ENCODE measurements at regions not wholly inside any gene's neighbourhood (a gene's known extent, or its start where the extent isn't known, plus 50 kb on each side); places are given as distances from the start of the nearest gene placed in this dataset.

GRCh38 chr13:44755872-44756271 is 179.7 kb upstream of the TSC22D1 start:
- POLR2A ChIA-PET (ENCODE audit: unreplicated experiment), result no interaction called here
- no peaks in the 10 kb centered on the region for H4K20me1 ChIP-seq (ENCODE audit: insufficient read depth)
- no peaks in the 10 kb centered on the region for H3K79me2 ChIP-seq (ENCODE audit: low read depth)
- DNase-seq, result peak in 1 of 2 experiments; percentile 67
- H3K27me3 ChIP-seq (ENCODE audit: insufficient read depth, low read depth), result no peaks in the 10 kb centered on the region
- H3K4me2 ChIP-seq, result peak overlapping the region; percentile 55
- H3K36me3 ChIP-seq (ENCODE audit: low read depth), result no peaks in the 10 kb centered on the region
- H3F3A ChIP-seq (ENCODE audit: insufficient read depth, low read depth), result peaks cover 55% of the 10 kb centered on the region
- CTCF ChIA-PET, result no interaction called here
- H3K4me3 ChIP-seq, result no peak overlapping the region; the same call in 1 of the 2 replicates
- TF ChIP-seq CTCF (conservative IDR thresholded peaks at IDR 0.05) (no peak), EZH2 (IDR thresholded peaks at IDR 0.05; ENCODE audit: low read depth) (no peak)
- intact Hi-C loops (cut with micrococcal nuclease; ENCODE audit: unreplicated experiment), result loop anchor here (5.0 kb wide), 2 partner anchors 161 to 176 kb away; no protein-coding TSS in a partner anchor
- H3K4me1 ChIP-seq (replicated peaks; ENCODE audit: insufficient read depth), result peaks cover 60% of the 10 kb centered on the region
- peak overlapping the region; percentile 10; the same call in 1 of the 2 replicates for H2AFZ ChIP-seq
- BruUV-seq (replicated peaks), result no TSS peak
- peak overlapping the region; percentile 98 for H3K27ac ChIP-seq
- no peaks in the 10 kb centered on the region for H3K9me2 ChIP-seq (ENCODE audit: insufficient read depth)
- peaks cover 8% of the 10 kb centered on the region; the same call in 1 of the 2 replicates for H3K9me3 ChIP-seq (ENCODE audit: insufficient read depth, low read depth)

- Histone ChIP-seq H3K79me2 (ENCODE audit: low read depth) (no peaks in the 10 kb centered on the region), H3K36me3 (ENCODE audit: low read depth) (no peaks in the 10 kb centered on the region), H3K9me3 (ENCODE audit: insufficient read depth, low read depth) (peaks cover 14% of the 10 kb centered on the region; the same call in 1 of the 2 replicates), H3K27me3 (ENCODE audit: insufficient read depth, low read depth) (no peaks in the 10 kb centered on the region), H3K9me2 (ENCODE audit: insufficient read depth) (no peaks in the 10 kb centered on the region), H3F3A (ENCODE audit: insufficient read depth, low read depth) (peaks cover 27% of the 10 kb centered on the region; the same call in 1 of the 2 replicates), H3K27ac (no peak overlapping the region), H3K4me1 (replicated peaks; ENCODE audit: insufficient read depth) (peaks cover 37% of the 10 kb centered on the region), H2AFZ (no peak overlapping the region), H4K20me1 (ENCODE audit: insufficient read depth) (no peaks in the 10 kb centered on the region), H3K4me3 (no peak overlapping the region), H3K4me2 (no peak overlapping the region)
- ChIA-PET CTCF (interaction anchor here (0.6 kb wide), 1 partner anchor 48 kb away, joined by 10 read pairs; no protein-coding TSS in a partner anchor), POLR2A (ENCODE audit: unreplicated experiment) (no interaction called here)
- TF ChIP-seq CTCF (conservative IDR thresholded peaks at IDR 0.05) (no peak), EZH2 (IDR thresholded peaks at IDR 0.05; ENCODE audit: low read depth) (no peak)
- DNase-seq, result no peak
- intact Hi-C loops (cut with micrococcal nuclease; ENCODE audit: unreplicated experiment), result no loop called here
- BruUV-seq (replicated peaks), result no TSS peak
Measured at GRCh38 chr13:44752164-44752563, 176.0 kb upstream of the TSC22D1 start.

DNA sequence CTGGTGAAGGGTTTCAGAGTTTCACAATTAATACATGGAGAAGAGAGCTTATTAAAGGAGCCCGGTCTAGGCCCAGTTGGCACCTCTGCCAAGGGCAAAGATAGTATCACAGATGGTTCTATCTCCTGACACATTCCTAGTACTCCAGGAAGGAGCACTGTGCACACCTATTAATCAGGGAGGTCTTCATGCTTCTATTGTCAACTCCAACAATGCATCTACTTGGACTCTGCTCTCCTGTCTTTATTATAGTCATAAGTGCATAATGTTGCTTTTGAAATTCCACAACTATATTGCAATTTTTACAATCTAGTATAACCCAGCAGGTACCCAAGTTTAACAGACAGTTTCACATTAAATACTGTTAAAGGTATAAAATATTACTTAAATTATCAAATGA is 174.5 kb upstream of the TSC22D1 start:
- no TSS peak for BruUV-seq (replicated peaks)
- Histone ChIP-seq H3K4me1 (replicated peaks; ENCODE audit: insufficient read depth) (peaks cover 26% of the 10 kb centered on the region), H3K9me3 (ENCODE audit: insufficient read depth, low read depth) (peaks cover 14% of the 10 kb centered on the region; the same call in 1 of the 2 replicates), H3F3A (ENCODE audit: insufficient read depth, low read depth) (peaks cover 13% of the 10 kb centered on the region; the same call in 1 of the 2 replicates), H2AFZ (no peak overlapping the region), H3K27me3 (ENCODE audit: insufficient read depth, low read depth) (no peaks in the 10 kb centered on the region), H3K4me2 (no peak overlapping the region), H4K20me1 (ENCODE audit: insufficient read depth) (no peaks in the 10 kb centered on the region), H3K79me2 (ENCODE audit: low read depth) (no peaks in the 10 kb centered on the region), H3K36me3 (ENCODE audit: low read depth) (no peaks in the 10 kb centered on the region), H3K9me2 (ENCODE audit: insufficient read depth) (no peaks in the 10 kb centered on the region), H3K4me3 (no peak overlapping the region), H3K27ac (no peak overlapping the region)
- DNase-seq, result no peak
- TF ChIP-seq CTCF (conservative IDR thresholded peaks at IDR 0.05) (no peak), EZH2 (IDR thresholded peaks at IDR 0.05; ENCODE audit: low read depth) (no peak)
- POLR2A ChIA-PET (ENCODE audit: unreplicated experiment), result no interaction called here
- CTCF ChIA-PET, result interaction anchor here (0.6 kb wide), 1 partner anchor 20 kb away, joined by 3 read pairs; no protein-coding TSS in a partner anchor
- intact Hi-C loops (cut with micrococcal nuclease; ENCODE audit: unreplicated experiment), result no loop called here
